ENCODE measurements at regions not wholly inside any gene's neighbourhood (a gene's known extent, or its start where the extent isn't known, plus 50 kb on each side); places are given as distances from the start of the nearest gene placed in this dataset.

- Histone ChIP-seq H4K20me1 (replicated peaks in 1 of 2; ENCODE audit: control insufficient read depth in 1 of 2, insufficient read depth in 2 of 2, low read length in 2 of 2) (no peaks in the 10 kb centered on the region), H3K79me2 (ENCODE audit: control insufficient read depth in 1 of 2, insufficient read depth in 2 of 2, low read length in 2 of 2) (no peaks in the 10 kb centered on the region), H3K79me1 (ENCODE audit: low read depth, low read length) (no peaks in the 10 kb centered on the region), H2AFZ (ENCODE audit: low read length) (0 out of 2 replicates have a peak overlapping the region, but pooled peaks have one; percentile 43), H3K4me3 (ENCODE audit: extremely low read depth in 1 of 4, insufficient read depth in 2 of 4, low read depth in 3 of 4, low read length in 4 of 4) (peak overlapping the region; percentile 39 to 80 (median 54)), H2BK120ac (replicated peaks; ENCODE audit: low read depth, low read length) (no peak overlapping the region), H2BK20ac (ENCODE audit: low read length) (no peak overlapping the region), H4K91ac (replicated peaks; ENCODE audit: insufficient read length, low read length) (peak overlapping the region; percentile 51), H2BK15ac (ENCODE audit: low read length) (0 out of 2 replicates have a peak overlapping the region, but pooled peaks have one; percentile 62), H2AK5ac (ENCODE audit: low read depth, low read length) (no peak overlapping the region), H3K27ac (ENCODE audit: low read depth, low read length) (no peak overlapping the region), H3K9me3 (ENCODE audit: insufficient read depth in 2 of 2, low read depth in 1 of 2, low read length in 1 of 2) (no peaks in the 10 kb centered on the region), H3K4me1 (replicated peaks in 1 of 4; ENCODE audit: control insufficient read depth in 3 of 4, insufficient read depth in 4 of 4, low read length in 3 of 4) (peaks cover 0 to 7% (median 6%) of the 10 kb centered on the region in 4 experiments), H2BK5ac (ENCODE audit: low read depth, low read length) (no peak overlapping the region), H3K14ac (ENCODE audit: insufficient read length) (no peak overlapping the region), H3K4ac (replicated peaks; ENCODE audit: insufficient read length, low read depth, low read length) (no peak overlapping the region), H3K23ac (ENCODE audit: insufficient read length) (no peak overlapping the region), H3K18ac (ENCODE audit: extremely low read depth, low read length) (peak overlapping the region; percentile 78; the same call in 1 of the 2 replicates), H3K36me3 (ENCODE audit: control insufficient read depth in 2 of 4, insufficient read depth in 4 of 4, low read length in 3 of 4) (no peaks in the 10 kb centered on the region), H4K8ac (ENCODE audit: extremely low read depth, insufficient read depth, low read length) (peak overlapping the region; percentile 4; the same call in 1 of the 2 replicates), H3K23me2 (ENCODE audit: low read depth, low read length) (peaks cover 5% of the 10 kb centered on the region; the same call in 1 of the 2 replicates), H2BK12ac (ENCODE audit: low read depth, low read length) (no peak overlapping the region), H3K4me2 (ENCODE audit: insufficient read depth in 1 of 2, low read depth in 2 of 2, low read length in 2 of 2) (peak overlapping the region; percentile 28 to 78), H3K9ac (replicated peaks in 1 of 4; ENCODE audit: extremely low read depth in 1 of 4, low read depth in 3 of 4, low read length in 3 of 4) (peak overlapping the region in 1 of 4 experiments; percentile 70; a peak in 1 of 7 replicates), H4K5ac (ENCODE audit: insufficient read length, low read depth, low read length) (peak overlapping the region; percentile 57), H3K56ac (replicated peaks; ENCODE audit: insufficient read length, low read depth, low read length) (no peak overlapping the region), H3K27me3 (replicated peaks in 1 of 4; ENCODE audit: control insufficient read depth in 3 of 4, extremely low read depth in 1 of 4, insufficient read depth in 3 of 4, low read length in 3 of 4) (peaks cover 3 to 37% (median 32%) of the 10 kb centered on the region in 4 experiments)
- POLR2A ChIA-PET (ENCODE audit: partially characterized antibody) = interaction anchor here (0.6 to 1.2 kb wide), 4 partner anchors 11 to 221 kb away, joined by 3 to 11 read pairs (median 6); partner anchors contain the start of gene SERTAD2
- FAIRE-seq (no peak), DNase-seq (ENCODE audit: low read depth in 1 of 2, low spot score in 2 of 2) (peak in 1 of 2 experiments; percentile 78)
- WGBS, 2 experiments (ENCODE audit: extremely low coverage in 1 of 2, insufficient coverage in 1 of 2, insufficient read length in 1 of 2, insufficient replicate concordance in 2 of 2, low coverage in 1 of 2, low lambda C conversion rate in 2 of 2, missing lambda C conversion rate in 1 of 2) = 4% methylated on average over 31 of the region's 67 CpGs; no CpG with 5 or more reads in 1 of the 2 experiments
- CTCF ChIA-PET (ENCODE audit: partially characterized antibody) = interaction anchor here (0.7 to 1.7 kb wide), 19 partner anchors 8 to 362 kb away, joined by 3 to 8 read pairs (median 4); no protein-coding TSS in a partner anchor
- peak; percentile 68 for TF ChIP-seq EGR1 (IDR thresholded peaks at IDR 0.05; ENCODE audit: borderline replicate concordance, low read depth, low read length)
- no peak for TF ChIP-seq TBP (IDR thresholded peaks at IDR 0.05; ENCODE audit: low read depth, low read length)
- TF ChIP-seq NANOG (IDR thresholded peaks at IDR 0.05; ENCODE audit: insufficient read depth, low read depth, low read length, poor library complexity, severe bottlenecking) = no peak
- TF ChIP-seq CTCF (IDR thresholded peaks at IDR 0.05; ENCODE audit: control extremely low read depth in 1 of 3, insufficient read depth in 1 of 3, low read depth in 1 of 3, low read length in 3 of 3) = peak; percentile 67 to 76 (median 68)
- no peak for TF ChIP-seq ATF3 (IDR thresholded peaks at IDR 0.05; ENCODE audit: insufficient read depth, low read depth, low read length)
- TF ChIP-seq SP2 (IDR thresholded peaks at IDR 0.05; ENCODE audit: low read length) = no peak
- no peak for TF ChIP-seq USF2 (IDR thresholded peaks at IDR 0.05; ENCODE audit: low read length)
These were observed 123.9 kb upstream of the SLC1A4 start for GRCh38 chr2:64865073-64865830.

All from H1 (cell line).